Tibial artery (tissue), 4 donors: ENCODE measurements at regions not wholly inside any gene's neighbourhood (a gene's known extent, or its start where the extent isn't known, plus 50 kb on each side); places are given as distances from the start of the nearest gene placed in this dataset.

Source experiments
- DNase-seq, 2 donors: peaks; one replicate each; pipeline ENCODE4 v3.0.0-alpha.2; 2019
- H3K27ac ChIP-seq, 2 donors: fragments of 200-600 bp; sonication (generic) in 1 of 2; 1 replicate in 1 of 2; 2 replicates in 1 of 2; pipeline ENCODE4 v1.5.1; 2018 to 2019; ENCODE audit warnings: mild to moderate bottlenecking in 1 of 2
- H3K27me3 ChIP-seq, 2 donors: fragments of 200-600 bp; sonication (generic) in 1 of 2; one replicate each; pipeline versions ENCODE4 v1.5.1 to v1.6.0; 2016 to 2019
- H3K36me3 ChIP-seq, 3 donors: fragments of 200-600 bp; sonication (generic) in 2 of 3; one replicate each; pipeline ENCODE4 v1.5.1; 2016 to 2019; ENCODE audit warnings: mild to moderate bottlenecking in 2 of 3
- H3K4me1 ChIP-seq, 4 donors: fragments of 200-600 bp; sonication (generic) in 2 of 4; 1 replicate in 3 of 4; 2 replicates in 1 of 4; pipeline ENCODE4 v1.5.1; 2016 to 2019
- H3K4me3 ChIP-seq, 2 donors: fragments of 200-600 bp; sonication (generic) in 1 of 2; 1 replicate in 1 of 2; 2 replicates in 1 of 2; pipeline ENCODE4 v1.5.1; 2018 to 2019; ENCODE audit warnings: mild to moderate bottlenecking in 2 of 2
- H3K9me3 ChIP-seq, 3 donors: fragments of 200-600 bp; sonication (generic) in 1 of 3; one replicate each; pipeline ENCODE4 v1.5.1; 2016 to 2019
- CTCF ChIP-seq, 2 experiments: fragments of 200-600 bp in 1 of 2; fragments of 450-650 bp in 1 of 2; IDR thresholded peaks; one replicate each; pipeline ENCODE4 v1.5.1; 2017 to 2019; ENCODE audit warnings: antibody characterized with exemption in 2 of 2, mild to moderate bottlenecking in 1 of 2, moderate library complexity in 1 of 2
- intact Hi-C: fragments of 100-400 bp; cut with DNase I; formaldehyde crosslinking; loops from one replicate; pipeline ENCODE4 v1.15.0; 2023; ENCODE audit warnings: low total_unique reads

- intact Hi-C loops = no loop called here
- Histone ChIP-seq H3K9me3 (no peaks in the 10 kb centered on the region), H3K36me3 (no peaks in the 10 kb centered on the region), H3K4me3 (peak overlapping the region in 1 of 2 donors; percentile 31), H3K27me3 (peaks cover 0 to 6% of the 10 kb centered on the region in 2 donors), H3K4me1 (peaks cover 0 to 7% (median 2%) of the 10 kb centered on the region in 4 donors), H3K27ac (no peak overlapping the region)
- DNase-seq = peak; percentile 79 to 84
- peak; percentile 73 to 75 for TF ChIP-seq CTCF (IDR thresholded peaks at IDR 0.05)
Measured at GRCh38 chr12:89019439-89020120, 332.7 kb downstream of the DUSP6 start.

- Histone ChIP-seq H3K9me3 (no peaks in the 10 kb centered on the region), H3K4me3 (no peak overlapping the region)
Measured at GRCh38 chr12:89016970-89017778, 335.1 kb downstream of the DUSP6 start.

GRCh38 chr12:89015419-89015818, 336.9 kb downstream of the DUSP6 start:
- peaks cover 0 to 6% of the 10 kb centered on the region in 2 donors for H3K27me3 ChIP-seq
- DNase-seq = no peak
- TF ChIP-seq CTCF (IDR thresholded peaks at IDR 0.05) = no peak
- no peak overlapping the region for H3K27ac ChIP-seq
- intact Hi-C loops = no loop called here
- peaks cover 0 to 7% (median 2%) of the 10 kb centered on the region in 4 donors for H3K4me1 ChIP-seq
- no peaks in the 10 kb centered on the region for H3K9me3 ChIP-seq
- no peaks in the 10 kb centered on the region for H3K36me3 ChIP-seq
- no peak overlapping the region for H3K4me3 ChIP-seq

More at GRCh38 chr12:89016970-89017778, 335.1 kb downstream of the DUSP6 start:
- H3K27ac ChIP-seq = no peak overlapping the region
- H3K36me3 ChIP-seq = no peaks in the 10 kb centered on the region
- DNase-seq = no peak
- peaks cover 0 to 7% (median 2%) of the 10 kb centered on the region in 4 donors for H3K4me1 ChIP-seq
- H3K27me3 ChIP-seq = peaks cover 0 to 6% of the 10 kb centered on the region in 2 donors
- intact Hi-C loops = no loop called here
- peak; percentile 47 to 58 for TF ChIP-seq CTCF (IDR thresholded peaks at IDR 0.05)

GRCh38 chr12:88998421-88998820, 353.9 kb downstream of the DUSP6 start:
- intact Hi-C loops = no loop called here

GRCh38 chr12:88996200-88996788, 356.0 kb downstream of the DUSP6 start:
- no peak overlapping the region for H3K27ac ChIP-seq
- intact Hi-C loops = no loop called here
- TF ChIP-seq CTCF (IDR thresholded peaks at IDR 0.05) = no peak
- no peaks in the 10 kb centered on the region for H3K4me1 ChIP-seq
- DNase-seq = no peak
- no peak overlapping the region for H3K4me3 ChIP-seq
- no peaks in the 10 kb centered on the region for H3K9me3 ChIP-seq
- H3K36me3 ChIP-seq = no peaks in the 10 kb centered on the region
- H3K27me3 ChIP-seq = no peaks in the 10 kb centered on the region

More at GRCh38 chr12:88998421-88998820, 353.9 kb downstream of the DUSP6 start:
- Histone ChIP-seq H3K27ac (no peak overlapping the region), H3K4me3 (no peak overlapping the region), H3K36me3 (no peaks in the 10 kb centered on the region), H3K9me3 (no peaks in the 10 kb centered on the region), H3K4me1 (no peaks in the 10 kb centered on the region), H3K27me3 (no peaks in the 10 kb centered on the region)
- no peak for DNase-seq
- TF ChIP-seq CTCF (IDR thresholded peaks at IDR 0.05) = no peak
